ENCODE measurements at regions not wholly inside any gene's neighbourhood (a gene's known extent, or its start where the extent isn't known, plus 50 kb on each side); places are given as distances from the start of the nearest gene placed in this dataset.

- no peak overlapping the region for H3K4me3 ChIP-seq (ENCODE audit: low read depth, low read length)
- TF ChIP-seq CTCF (IDR thresholded peaks at IDR 0.05; ENCODE audit: insufficient read depth, low read depth, low read length, missing control alignments), result no peak
- no peak for DNase-seq (ENCODE audit: low read depth)
These were observed 56.1 kb upstream of the MAST4 start for GRCh38 chr5:66540078-66540477.

GRCh38 chr5:66542711-66543110 is 53.5 kb upstream of the MAST4 start:
- no peak overlapping the region for H3K4me3 ChIP-seq (ENCODE audit: low read depth, low read length)
- no peak for TF ChIP-seq CTCF (IDR thresholded peaks at IDR 0.05; ENCODE audit: insufficient read depth, low read depth, low read length, missing control alignments)

More at GRCh38 chr5:66542711-66543110, 53.5 kb upstream of the MAST4 start:
- no peak for DNase-seq (ENCODE audit: low read depth)
